Inflammatory macrophage (primary cell): ENCODE measurements at regions not wholly inside any gene's neighbourhood (a gene's known extent, or its start where the extent isn't known, plus 50 kb on each side); places are given as distances from the start of the nearest gene placed in this dataset.
"Not testable (repeated sequence)": the region's sequence is repeated elsewhere in the genome, so short reads cannot be mapped to it uniquely, and the experiment has no call there.

Source experiments
- DNase-seq, 2 donors: peaks; one replicate each; pipeline ENCODE4 v3.0.0-alpha.2; 2020 to 2022

DNA sequence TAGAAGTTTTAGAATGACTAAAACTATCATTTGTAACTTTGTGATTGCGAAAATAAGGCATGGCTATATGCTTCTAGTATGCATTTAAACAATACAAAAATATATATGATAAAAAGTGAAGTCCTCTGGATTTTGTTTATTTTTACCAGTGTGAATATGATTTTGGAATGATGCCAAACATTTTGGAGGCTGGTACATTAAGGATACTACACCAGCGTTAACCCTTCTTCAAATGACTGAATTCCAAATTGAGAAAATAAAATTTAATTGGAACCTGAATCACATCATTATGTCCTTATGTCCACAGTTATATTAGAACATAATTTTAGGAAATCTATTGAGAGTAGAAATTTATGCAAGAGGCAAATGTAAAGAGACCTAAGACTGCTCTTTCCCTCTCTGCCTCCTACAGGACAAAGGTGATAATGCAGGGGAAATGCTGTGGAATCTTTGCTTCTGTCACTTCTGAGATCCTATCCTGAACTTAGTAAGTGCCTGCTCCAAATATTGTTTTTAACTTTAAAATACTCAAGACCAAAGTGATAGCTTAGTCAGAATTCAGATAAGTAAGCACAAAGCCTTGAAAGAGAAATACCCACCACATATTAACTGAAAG is 121.1 kb upstream of the NANOGP8 start:
- peak; percentile 36 to 43 for DNase-seq

DNA sequence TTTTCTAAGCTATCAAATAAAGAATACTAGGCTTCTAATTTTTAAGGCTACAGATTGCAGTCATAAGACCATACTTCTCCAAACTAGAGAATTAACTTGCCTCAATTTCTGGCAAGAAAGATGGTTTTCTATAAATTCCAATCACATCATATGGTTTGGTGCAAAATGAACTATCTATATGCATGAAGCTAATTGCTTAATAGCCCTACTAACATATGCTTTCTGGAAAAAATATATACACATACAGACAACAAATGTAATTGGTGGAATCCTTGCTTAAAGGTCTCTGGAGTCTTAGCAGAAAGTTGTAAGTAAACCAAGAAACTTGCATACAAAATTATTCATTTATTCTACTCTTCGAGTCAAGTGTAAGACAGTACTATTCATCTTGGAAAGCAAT is 113.1 kb upstream of the NANOGP8 start:
- no peak for DNase-seq

DNA sequence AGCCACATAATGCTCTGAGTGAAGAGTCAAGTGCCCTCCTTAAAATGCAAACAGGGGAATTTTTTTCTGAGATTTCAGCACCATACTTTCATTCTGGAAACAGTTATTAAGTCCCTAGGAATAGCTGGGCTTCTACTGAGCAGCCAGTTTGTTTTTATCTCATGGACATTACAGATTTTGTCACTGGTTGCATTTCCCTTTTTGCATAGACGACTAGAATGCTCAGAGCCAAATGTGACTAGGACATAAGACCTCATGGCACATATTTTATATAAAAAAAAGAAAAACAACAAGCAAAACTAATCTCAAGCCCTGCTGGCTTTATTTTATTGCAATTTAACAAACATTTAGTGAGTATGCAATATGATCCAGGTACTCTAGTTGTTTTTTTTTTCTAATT is 112.7 kb upstream of the NANOGP8 start:
- DNase-seq, result no peak

DNA sequence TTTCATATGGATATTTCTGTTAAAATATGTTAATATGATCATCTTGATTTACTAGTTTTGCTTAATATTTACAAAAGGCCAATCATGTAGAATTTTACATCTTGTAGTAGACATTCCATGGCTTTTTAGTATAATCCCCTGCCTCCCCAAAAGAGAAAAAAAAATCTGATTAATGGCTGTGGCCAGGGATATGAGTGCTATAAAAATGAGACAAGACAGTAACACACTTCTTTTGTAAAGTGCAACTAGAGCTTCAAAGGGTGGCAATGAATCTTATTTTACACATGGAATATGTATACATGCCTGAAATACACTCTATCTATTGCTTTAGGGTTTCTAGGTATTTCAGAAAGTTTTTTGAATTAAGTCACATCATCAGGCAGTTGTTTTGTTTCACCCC is 112.2 kb upstream of the NANOGP8 start:
- DNase-seq, result no peak

DNA sequence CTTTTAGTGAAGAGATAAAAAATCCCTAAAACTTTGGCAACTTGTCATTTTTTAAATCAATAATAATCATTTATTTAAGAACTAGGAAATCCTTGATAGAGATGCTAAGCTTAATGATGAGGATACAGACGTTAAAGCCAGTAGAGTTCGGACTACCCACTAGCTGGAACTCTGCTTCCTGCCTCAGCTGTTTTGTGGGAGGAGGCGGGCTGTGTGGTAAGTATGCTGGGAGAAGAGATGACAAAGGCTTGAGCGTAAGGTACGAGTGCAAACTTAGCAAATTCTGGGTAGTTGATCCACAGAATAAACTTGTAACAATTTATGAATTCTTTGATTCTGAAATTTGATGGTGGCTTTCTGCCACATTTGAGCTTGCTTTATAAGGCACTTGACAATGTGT is 111.2 kb upstream of the NANOGP8 start:
- no peak for DNase-seq

DNA sequence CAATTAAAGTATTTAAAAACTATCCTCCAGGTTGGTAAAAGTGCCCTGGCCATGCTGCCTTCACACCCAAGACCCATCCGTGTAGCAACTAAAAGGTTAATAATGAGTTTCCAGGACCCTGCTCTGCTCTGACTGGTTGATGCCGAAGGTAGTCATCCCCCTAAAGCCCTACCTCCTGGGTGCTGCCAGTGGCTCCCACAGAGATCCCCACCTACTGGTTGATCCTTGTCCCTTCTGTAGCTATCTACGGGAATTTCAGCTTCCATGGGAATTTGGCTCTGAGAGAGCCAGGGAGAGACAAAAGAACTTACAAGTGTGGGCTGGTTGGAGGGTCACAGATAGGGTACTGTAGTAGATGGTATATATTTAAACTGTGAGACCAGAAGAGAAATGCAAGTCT is 110.6 kb upstream of the NANOGP8 start:
- DNase-seq, result no peak

DNA sequence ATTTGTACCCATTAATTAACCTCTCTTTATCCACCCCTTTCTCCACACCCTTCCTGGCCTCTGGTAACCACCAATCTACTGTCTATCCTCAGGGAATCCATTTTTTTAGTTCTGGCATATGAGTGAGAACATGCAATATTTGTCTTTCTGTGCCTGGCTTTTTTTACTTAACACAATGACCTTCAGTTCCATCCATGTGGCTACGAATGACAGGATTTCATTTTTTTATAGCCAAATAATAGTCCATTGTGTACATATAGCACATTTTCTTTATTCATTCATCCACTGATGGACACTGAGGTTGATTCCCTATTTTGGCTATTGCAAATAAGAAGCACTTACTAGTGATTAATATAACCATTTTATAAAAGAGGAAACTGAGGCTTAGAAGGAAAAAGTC is 109.9 kb upstream of the NANOGP8 start:
- no peak for DNase-seq

DNA sequence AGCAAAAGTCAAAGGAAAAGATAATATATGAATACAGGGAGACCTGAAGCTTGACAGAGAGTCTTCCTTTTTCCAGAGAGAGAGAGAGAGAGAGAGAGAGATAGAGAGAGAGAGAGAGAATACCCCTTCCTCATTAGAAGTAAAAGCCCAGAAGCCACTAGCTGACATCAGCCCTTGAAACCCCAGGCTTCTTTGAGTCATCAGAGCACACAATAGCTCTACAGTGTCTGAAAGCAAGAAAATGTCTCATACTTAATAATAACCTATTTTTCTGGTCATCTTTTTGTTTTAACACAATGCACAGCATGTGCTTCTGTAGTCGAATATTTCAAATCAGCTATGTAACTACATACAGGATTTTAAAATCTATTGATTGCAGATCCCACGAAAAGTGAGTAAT is 109.2 kb upstream of the NANOGP8 start:
- no peak for DNase-seq

DNA sequence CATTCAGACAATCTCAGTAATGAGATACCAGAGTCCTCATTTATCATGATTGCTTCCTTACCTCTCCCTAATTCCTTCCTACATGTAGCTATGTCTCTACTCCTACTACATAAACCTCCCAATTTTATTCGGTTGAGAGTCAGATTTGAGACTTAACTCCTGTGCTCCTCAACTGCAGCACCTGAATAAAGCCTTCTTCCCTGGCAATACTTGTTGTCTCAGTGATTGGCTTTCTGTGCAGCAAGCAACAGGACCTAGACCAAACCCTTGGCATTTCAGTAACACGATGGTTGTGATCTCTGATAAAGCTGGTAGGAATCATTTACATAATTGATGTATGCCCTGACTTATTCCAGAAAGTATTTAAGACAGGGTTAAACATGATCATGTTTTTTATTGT is 106.7 kb upstream of the NANOGP8 start:
- DNase-seq, result no peak

DNA sequence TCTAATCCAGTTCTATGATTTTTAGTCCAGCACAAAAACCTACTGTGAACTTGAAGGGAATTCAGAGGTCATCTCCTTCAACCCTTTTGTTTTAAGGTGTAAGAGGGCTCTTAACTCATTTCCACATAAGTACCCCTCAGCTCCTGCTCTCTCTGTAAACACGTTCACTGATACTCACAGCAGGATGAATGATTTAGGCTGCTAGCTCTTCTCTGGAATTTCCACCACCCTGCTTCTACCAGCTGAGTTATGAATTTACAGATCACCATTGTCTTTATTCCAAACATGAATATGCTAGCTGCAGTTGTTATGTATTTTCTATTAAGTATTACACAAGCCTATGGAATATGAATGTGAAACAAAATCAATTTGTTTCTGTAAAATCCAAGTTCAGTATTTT is 101.3 kb upstream of the NANOGP8 start:
- no peak for DNase-seq

DNA sequence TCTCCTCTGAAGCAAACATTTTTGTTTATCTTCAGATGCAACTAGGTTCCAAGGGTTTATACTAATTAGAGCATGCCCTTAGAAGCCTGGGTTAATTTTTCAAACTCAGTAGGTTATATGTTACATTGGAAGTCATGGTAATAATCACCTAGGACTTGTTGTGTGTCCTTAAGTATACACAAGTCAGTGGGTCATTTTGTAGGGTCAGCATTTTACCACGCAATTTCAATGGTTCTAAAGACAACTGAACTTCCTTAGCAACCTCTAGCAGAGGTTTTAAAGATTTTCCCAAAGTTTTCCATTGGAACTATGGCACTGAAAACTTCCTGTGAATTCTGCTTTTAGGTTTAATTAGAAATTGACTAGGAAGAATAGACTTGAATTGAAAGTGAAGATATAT is 99.6 kb upstream of the NANOGP8 start:
- no peak for DNase-seq

DNA sequence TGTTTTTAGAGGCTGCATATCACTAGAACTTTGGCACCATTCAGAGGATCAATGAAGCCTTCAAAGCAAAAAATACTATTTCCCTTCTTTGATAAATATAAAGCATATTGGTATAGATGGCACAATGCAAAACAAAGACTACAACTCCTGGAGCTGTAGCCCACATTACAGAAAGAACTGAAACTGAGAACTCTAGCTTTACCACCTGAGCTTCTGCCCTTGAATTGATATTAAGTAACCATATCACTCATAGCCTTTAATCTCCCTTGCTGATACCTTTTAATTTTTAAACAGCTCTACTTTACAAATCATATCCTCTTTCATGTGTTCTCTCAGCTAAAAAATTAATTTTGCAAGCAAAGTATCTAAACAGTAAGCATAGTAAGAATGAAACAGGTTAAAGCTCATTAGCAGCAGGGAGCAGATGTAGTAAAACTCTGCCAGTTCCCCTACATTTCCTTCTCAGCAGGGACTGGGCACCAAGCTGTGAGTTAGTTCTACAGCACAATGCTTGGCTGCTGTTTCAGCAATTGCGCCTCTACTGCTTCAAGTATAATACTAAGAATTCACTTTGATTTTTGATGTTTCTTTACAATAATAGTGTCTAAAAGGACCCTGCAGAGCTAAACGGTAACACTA is 97.9 kb upstream of the NANOGP8 start:
- no peak for DNase-seq

DNA sequence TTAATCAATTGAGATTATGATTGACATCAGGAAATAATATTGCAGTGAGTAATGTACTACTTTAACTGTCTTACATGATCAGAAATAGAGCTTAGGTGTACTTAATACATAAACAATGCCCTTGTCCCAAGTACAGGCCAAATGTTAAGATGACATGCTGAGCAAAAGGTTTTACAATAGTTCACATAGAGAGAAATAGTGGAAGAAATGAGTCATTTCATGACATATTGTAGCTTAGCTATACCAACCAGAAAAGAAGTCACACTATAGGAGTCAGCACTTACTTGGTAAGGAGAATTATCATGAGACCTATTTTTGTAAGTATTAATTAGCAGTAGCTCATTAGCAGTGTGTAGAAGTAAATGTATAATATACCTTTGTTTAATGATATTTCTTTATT is 96.4 kb upstream of the NANOGP8 start:
- DNase-seq, result no peak

DNA sequence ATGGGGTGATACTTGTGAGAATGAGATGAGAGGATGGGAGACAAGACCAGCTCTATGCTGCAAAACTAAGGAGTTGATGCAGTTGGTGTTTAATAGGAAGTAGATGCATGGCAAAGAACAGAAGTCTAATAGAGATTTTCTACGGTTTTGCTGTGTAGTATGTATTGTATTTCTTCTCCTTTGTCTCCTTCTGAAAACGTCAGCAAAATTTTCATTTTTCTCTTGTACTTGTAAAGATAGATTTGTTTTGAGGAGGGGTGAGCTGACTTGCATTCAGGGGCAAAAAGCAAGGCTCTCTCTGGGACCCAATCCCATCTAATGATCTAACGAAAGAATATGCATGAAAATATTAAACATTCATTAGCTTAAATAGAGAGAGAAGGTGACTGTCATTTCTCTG is 94.6 kb upstream of the NANOGP8 start:
- no peak for DNase-seq

DNA sequence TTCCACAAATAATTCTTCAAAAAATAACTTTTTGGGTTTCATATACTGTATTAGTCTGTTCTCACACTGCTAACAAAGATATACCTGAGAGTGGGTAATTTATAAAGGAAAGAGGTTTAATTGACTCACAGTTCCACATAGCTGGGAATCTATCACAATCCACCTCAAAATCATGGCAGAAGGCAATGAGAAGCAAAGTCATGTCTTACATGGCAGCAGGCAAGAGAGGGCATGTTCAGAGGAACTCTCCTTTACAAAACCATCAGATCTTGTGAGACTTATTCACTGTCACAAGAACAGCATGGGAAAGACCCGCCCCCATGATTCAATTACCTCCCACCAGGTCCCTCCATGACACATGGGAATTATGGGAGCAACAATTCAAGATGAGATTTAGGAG is 93.1 kb upstream of the NANOGP8 start:
- DNase-seq, result not testable (repeated sequence)

DNA sequence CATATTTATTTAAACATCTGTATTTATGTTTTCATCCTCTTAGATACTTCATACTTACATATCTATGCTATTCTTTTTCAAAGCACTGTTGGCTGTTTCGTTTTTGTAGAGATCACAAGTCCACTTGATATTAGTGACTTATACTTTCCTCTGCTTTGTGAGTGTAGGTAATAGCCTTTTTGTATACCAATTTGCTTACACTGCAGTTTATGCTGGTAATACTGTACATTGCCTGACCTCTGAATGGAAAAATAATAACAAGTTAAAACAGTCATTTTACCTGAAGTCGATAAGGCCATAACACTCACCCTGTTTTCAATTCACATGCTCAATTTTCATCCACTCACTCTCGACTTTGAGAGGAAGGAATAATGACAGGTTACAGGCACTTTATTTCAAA is 89.9 kb upstream of the NANOGP8 start:
- DNase-seq, result no peak

DNA sequence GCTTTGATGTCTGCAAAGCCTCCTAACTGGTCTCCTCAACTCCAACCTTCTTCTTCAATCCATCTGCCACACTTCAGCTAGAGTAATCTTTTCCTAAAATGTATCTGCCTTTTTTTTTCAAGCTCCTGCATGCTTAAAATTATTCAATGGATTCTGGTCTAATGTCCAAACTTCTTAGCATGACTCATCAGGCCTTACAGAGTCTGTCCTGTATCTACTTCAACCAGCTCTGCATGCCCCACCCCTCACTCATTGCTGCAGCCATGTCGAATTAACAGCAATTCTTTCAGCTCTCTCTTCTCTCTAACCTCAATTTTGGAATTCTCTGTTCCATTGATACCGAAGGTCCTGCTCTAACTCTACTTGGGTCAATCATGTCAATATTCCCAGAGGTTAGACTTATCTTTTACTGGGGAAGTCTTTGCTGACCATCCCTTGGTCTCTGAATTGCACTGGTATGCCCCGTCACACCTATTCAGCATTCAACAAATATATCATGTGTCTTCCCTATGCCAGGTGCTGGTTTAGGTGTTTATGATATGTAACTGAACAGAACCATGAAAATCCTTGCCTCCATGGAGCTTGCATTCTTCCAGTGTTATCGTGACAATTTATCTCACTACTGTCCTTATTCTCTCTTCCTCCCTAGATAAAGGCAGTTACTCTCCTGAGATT is 88.5 kb upstream of the NANOGP8 start:
- DNase-seq, result no peak

DNA sequence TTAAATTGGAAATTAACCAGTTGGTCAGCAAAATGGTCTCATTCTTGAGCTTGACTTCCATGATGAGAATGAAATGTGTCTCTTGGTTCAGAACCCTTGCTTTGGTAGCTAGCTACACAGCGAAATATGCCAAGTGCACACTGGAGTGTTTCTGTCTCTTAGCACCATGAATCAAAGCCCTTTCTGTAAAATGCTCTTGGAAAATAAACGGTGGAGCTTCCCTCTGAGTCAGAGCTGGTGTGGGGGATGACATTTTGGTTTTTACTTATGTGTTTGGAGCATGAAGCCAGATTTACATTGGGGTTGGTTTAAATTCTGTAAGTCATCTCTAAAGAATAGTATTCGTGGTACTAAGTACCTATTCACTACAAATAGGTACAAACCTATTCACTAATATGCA is 85.1 kb upstream of the NANOGP8 start:
- DNase-seq, result no peak

DNA sequence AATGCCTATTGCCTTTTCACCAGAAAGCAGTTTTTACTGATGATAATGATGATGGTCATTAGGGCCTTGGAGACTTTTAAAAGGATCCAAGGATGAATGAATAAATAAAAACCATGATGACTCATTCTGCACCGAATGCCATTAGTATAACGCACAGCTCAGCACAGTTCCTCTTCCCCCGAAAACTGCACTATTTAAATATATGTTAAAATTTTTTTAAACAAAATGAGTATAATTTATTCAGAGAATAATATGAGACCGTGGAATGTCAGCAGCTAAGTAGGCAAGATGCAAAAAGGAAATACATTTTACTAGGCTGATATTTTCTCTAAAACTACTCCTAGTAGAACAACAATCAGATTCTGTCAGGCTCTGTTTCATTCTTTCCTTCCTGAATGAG is 83.4 kb upstream of the NANOGP8 start:
- DNase-seq, result no peak

DNA sequence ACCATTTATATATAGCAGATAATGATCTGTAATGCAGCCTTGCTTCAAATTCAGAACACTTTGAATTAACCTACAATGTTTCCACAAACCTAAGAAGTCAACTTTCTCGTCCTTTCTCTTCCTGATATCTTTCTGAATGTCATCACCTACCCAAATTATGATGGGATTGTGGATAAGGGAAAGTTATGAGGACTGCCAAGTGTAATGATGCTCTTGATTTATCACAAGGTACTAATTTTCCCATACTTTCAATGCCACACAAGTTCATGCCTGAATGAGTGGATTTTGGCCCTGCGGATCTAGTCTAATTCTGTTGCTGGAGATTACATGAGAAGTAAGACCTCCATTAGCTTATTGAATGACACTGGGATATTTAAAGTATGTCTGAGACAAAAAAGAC is 82.6 kb upstream of the NANOGP8 start:
- DNase-seq, result no peak

DNA sequence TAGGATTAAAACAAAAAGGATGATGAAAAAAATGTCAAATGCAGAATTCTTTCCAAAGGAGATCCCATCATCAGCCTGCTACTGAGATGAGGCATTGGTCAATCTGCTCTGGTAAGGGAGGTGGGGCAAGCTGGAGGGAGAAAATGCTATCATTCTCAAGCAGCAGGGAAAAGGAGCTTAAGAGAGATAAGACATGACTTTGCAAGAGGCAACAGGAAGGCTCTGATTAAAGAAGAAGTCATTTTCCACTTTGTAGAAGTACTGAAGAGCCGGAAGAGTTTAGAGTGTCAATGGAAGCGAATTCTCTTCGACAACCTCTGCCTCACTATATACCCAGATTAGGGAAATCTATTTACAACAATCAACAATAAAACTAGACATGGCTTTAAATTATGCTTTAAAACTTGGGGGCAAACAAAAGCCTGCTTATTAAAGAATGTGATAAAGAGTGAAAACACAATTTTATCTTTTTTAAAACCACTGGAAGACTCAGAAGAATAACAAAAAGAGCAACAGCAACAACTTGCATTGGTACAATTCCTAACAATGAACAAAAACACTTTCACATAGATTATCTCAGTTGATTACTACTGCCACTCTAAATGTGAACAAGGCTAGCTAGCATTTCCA is 81.8 kb upstream of the NANOGP8 start:
- no peak for DNase-seq

DNA sequence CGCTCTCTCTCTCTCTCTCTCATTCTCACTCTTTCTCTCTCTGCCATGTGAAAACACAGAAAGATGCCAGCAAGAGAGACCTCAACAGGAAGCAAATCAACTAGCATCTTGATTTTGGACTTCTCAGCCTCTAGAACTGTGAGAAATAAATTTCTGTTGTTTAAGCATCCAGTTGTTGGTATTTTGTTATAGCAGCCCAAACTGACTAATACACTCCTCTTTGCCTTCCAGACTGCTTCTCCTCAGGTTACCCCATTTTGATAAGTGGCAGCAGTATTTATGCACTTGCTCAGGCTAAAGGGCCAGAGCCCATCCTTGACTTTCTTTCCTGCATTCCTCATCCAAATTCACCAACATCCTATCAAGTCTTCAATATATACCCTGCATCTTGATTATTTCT is 76.6 kb upstream of the NANOGP8 start:
- DNase-seq, result no peak

DNA sequence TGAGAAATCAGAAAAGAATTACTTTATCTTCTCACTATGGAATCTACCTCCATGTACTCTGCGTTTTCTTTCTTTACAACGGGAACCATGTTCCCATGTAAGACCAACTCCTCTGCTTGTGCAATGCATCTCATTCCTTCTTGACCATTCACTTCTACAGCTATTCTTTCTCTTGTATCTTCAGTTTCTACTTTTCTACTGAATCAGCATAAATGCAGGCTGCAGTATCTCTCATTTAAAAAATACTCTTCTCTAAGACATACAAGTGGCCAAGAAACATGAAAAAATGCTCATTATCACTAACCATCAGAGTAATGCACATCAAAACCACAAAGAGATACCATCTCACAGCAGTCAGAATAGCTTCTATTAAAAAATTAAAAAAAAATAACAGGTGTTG is 74.1 kb upstream of the NANOGP8 start:
- DNase-seq, result no peak

DNA sequence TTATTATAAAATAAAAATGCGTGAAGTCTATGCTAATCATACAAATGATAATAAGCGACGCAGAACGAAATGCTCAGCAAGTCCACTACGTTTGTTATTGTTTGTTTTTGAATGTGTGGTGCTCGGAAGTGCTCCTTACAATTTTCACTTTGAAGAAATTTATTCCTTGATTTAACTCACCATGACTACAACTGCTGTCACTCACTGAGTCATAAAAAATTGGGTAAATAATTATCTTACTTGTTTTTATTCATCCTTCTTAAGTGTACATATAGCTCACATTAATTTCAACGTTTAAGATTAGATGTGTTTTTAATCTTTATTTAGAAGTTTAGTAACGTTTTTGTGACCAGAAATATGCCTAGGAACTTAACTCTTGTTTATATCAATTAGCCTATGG is 66.7 kb upstream of the NANOGP8 start:
- DNase-seq, result no peak
